ENCODE measurements at regions not wholly inside any gene's neighbourhood (a gene's known extent, or its start where the extent isn't known, plus 50 kb on each side); places are given as distances from the start of the nearest gene placed in this dataset.

- no peaks in the 10 kb centered on the region for H3K79me2 ChIP-seq (ENCODE audit: control insufficient read depth, insufficient read depth, low read length)
- no peak for TF ChIP-seq EZH2 (IDR thresholded peaks at IDR 0.05; ENCODE audit: low read length)
- TF ChIP-seq, protein P1, sequence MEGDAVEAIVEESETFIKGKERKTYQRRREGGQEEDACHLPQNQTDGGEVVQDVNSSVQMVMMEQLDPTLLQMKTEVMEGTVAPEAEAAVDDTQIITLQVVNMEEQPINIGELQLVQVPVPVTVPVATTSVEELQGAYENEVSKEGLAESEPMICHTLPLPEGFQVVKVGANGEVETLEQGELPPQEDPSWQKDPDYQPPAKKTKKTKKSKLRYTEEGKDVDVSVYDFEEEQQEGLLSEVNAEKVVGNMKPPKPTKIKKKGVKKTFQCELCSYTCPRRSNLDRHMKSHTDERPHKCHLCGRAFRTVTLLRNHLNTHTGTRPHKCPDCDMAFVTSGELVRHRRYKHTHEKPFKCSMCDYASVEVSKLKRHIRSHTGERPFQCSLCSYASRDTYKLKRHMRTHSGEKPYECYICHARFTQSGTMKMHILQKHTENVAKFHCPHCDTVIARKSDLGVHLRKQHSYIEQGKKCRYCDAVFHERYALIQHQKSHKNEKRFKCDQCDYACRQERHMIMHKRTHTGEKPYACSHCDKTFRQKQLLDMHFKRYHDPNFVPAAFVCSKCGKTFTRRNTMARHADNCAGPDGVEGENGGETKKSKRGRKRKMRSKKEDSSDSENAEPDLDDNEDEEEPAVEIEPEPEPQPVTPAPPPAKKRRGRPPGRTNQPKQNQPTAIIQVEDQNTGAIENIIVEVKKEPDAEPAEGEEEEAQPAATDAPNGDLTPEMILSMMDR (optimal IDR thresholded peaks at IDR 0.05 in 1 of 3, IDR thresholded peaks at IDR 0.05 in 1 of 3, conservative IDR thresholded peaks at IDR 0.05 in 1 of 3; ENCODE audit: extremely low read depth in 1 of 3, insufficient read depth in 2 of 3, low read length in 3 of 3): no peak
- FAIRE-seq (no peak), DNase-seq (ENCODE audit: low read depth, low spot score) (no peak)
- H3K4me2 ChIP-seq (ENCODE audit: control insufficient read depth, extremely low read depth, insufficient read depth, low read depth, low read length): no peak overlapping the region
- no peaks in the 10 kb centered on the region for H3K27me3 ChIP-seq (ENCODE audit: control insufficient read depth, extremely low read depth, insufficient read depth, low read length)
- H3K4me3 ChIP-seq (ENCODE audit: control insufficient read depth in 2 of 3, extremely low read depth in 1 of 3, insufficient read depth in 2 of 3, low read depth in 1 of 3, low read length in 3 of 3): no peak overlapping the region
- no peaks in the 10 kb centered on the region for H3K4me1 ChIP-seq (ENCODE audit: control insufficient read depth, extremely low read depth, insufficient read depth, low read length)
- H2AFZ ChIP-seq (ENCODE audit: control insufficient read depth, low read length): no peak overlapping the region
- H3K9me1 ChIP-seq (ENCODE audit: control insufficient read depth, extremely low read depth, insufficient read depth, low read length): no peaks in the 10 kb centered on the region
- no peak overlapping the region for H3K9ac ChIP-seq (ENCODE audit: control insufficient read depth, extremely low read depth, insufficient read depth, low read length)
- H4K20me1 ChIP-seq (ENCODE audit: control insufficient read depth, extremely low read depth, insufficient read depth, low read length): no peaks in the 10 kb centered on the region
- dilution Hi-C loops (cut with MboI; ENCODE audit: extremely low pct_ligation_motif_present, low sequenced_read_pairs): no loop called here
- H3K27ac ChIP-seq (ENCODE audit: control insufficient read depth, insufficient read depth, low read length): no peak overlapping the region
- H3K9me3 ChIP-seq (ENCODE audit: control insufficient read depth, low read depth, low read length): no peaks in the 10 kb centered on the region
- no peaks in the 10 kb centered on the region for H3K36me3 ChIP-seq (ENCODE audit: control insufficient read depth in 2 of 2, extremely low read depth in 1 of 2, insufficient read depth in 2 of 2, low read length in 2 of 2)
These were observed 672.8 kb upstream of the POT1 start for GRCh38 chr7:125602441-125602840.

- dilution Hi-C loops (cut with MboI; ENCODE audit: extremely low pct_ligation_motif_present, low sequenced_read_pairs): no loop called here
- Histone ChIP-seq H3K4me2 (ENCODE audit: control insufficient read depth, extremely low read depth, insufficient read depth, low read depth, low read length) (no peak overlapping the region), H3K9ac (ENCODE audit: control insufficient read depth, extremely low read depth, insufficient read depth, low read length) (no peak overlapping the region), H3K79me2 (ENCODE audit: control insufficient read depth, insufficient read depth, low read length) (no peaks in the 10 kb centered on the region), H4K20me1 (ENCODE audit: control insufficient read depth, extremely low read depth, insufficient read depth, low read length) (no peaks in the 10 kb centered on the region), H3K4me3 (ENCODE audit: control insufficient read depth in 2 of 3, extremely low read depth in 1 of 3, insufficient read depth in 2 of 3, low read depth in 1 of 3, low read length in 3 of 3) (no peak overlapping the region), H3K36me3 (ENCODE audit: control insufficient read depth in 2 of 2, extremely low read depth in 1 of 2, insufficient read depth in 2 of 2, low read length in 2 of 2) (no peaks in the 10 kb centered on the region), H3K9me1 (ENCODE audit: control insufficient read depth, extremely low read depth, insufficient read depth, low read length) (no peaks in the 10 kb centered on the region), H2AFZ (ENCODE audit: control insufficient read depth, low read length) (no peak overlapping the region), H3K27me3 (ENCODE audit: control insufficient read depth, extremely low read depth, insufficient read depth, low read length) (no peaks in the 10 kb centered on the region), H3K9me3 (ENCODE audit: control insufficient read depth, low read depth, low read length) (no peaks in the 10 kb centered on the region), H3K4me1 (ENCODE audit: control insufficient read depth, extremely low read depth, insufficient read depth, low read length) (no peaks in the 10 kb centered on the region), H3K27ac (ENCODE audit: control insufficient read depth, insufficient read depth, low read length) (no peak overlapping the region)
- FAIRE-seq: no peak
- DNase-seq (ENCODE audit: low read depth, low spot score): no peak
- no peak for TF ChIP-seq EZH2 (IDR thresholded peaks at IDR 0.05; ENCODE audit: low read length)
- TF ChIP-seq, protein P1 (optimal IDR thresholded peaks at IDR 0.05 in 1 of 3, IDR thresholded peaks at IDR 0.05 in 1 of 3, conservative IDR thresholded peaks at IDR 0.05 in 1 of 3; ENCODE audit: extremely low read depth in 1 of 3, insufficient read depth in 2 of 3, low read length in 3 of 3): no peak
These were observed 669.8 kb upstream of the POT1 start for GRCh38 chr7:125599387-125599786.

Data from keratinocyte (primary cell).